ENCODE measurements at regions not wholly inside any gene's neighbourhood (a gene's known extent, or its start where the extent isn't known, plus 50 kb on each side); places are given as distances from the start of the nearest gene placed in this dataset.
"Not testable (repeated sequence)": the region's sequence is repeated elsewhere in the genome, so short reads cannot be mapped to it uniquely, and the experiment has no call there.

DNA sequence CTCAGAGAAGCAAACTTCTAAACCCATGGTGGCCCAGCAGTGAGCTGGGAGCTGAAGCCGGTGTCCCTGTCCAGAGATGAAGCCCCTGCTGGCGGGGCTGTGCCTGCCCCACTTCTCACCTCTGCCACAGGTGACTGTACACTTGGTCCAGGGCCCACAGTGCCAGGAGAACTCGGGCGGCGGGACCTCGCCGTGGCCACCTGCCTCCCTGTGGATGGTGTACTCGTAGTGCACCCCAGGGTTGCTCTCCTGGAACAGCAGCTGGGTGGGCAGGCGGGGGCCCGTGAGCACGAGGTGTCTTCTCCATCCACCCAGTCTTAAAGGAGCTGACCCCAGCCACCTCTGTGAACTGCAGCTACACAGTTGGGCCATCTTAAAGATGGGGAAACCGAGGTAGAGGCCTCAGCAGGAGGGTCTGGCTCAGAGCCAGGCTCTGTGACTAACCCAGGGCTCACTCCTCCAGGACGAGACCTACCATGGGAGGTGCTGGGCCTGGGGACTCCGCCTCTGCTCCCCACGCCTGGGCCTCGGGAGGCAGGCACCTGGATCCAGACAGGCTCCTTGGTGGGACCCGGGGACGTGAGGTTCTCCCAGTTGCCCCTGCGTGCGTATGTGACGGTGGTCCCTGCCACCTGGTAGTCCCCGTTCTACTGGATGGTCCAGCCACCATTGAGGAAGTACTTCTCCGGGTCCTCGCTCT lies 113.1 kb upstream of the AKAP13 start:
- DNase-seq, result not testable (repeated sequence)

DNA sequence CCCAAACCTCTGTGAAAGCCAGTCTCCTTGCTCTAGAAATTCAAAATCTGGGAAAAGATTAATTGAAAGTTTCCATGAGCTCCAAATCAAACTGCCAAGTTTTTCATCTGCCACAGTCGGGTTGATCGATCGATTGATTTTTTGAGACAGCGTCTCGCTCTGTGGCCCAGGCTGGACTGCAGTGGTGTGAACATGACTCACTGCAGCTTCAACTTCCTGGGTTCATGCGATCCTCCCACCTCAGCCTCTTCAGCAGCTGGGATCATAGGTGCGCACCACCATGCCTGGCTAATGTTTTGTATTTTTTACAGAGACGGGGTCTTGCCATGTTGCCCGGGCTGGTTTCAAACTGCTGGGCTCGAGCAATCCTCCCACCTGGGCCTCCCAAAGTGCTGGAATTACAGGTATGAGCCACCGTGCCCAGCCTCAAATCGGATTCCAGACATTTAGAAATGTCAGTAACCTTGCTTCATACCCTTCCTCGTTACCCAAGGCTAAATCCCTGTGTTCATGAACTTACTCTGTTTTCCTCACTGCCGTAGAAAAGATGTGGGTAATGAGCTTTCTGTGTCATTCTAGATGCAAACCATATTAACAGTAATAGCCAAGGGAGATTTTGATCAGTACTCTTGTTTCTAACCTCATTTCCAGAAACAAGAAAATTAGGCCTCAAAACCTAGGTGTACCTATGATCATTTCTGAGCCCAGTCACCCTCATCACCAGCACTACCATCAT lies 105.9 kb upstream of the AKAP13 start:
- DNase-seq, result no peak

DNA sequence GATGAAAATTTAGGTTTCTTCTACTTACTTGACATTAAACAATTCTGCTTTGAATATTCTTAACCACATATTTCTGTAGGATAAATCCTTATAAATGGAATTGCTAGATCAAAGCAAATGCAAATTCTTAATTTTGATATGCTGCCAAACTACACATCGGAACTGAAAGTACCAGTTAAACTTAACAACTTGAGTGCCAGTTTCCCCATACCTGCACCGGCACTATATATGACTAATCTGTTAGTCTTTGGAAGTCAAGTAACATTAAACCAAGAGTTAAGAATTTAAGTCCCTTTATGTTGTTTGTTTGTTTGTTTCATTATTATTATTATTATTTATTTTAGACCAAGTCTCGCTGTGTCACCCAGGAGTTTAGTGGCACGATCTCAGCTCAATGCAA lies 103.9 kb upstream of the AKAP13 start:
- DNase-seq, result no peak

DNA sequence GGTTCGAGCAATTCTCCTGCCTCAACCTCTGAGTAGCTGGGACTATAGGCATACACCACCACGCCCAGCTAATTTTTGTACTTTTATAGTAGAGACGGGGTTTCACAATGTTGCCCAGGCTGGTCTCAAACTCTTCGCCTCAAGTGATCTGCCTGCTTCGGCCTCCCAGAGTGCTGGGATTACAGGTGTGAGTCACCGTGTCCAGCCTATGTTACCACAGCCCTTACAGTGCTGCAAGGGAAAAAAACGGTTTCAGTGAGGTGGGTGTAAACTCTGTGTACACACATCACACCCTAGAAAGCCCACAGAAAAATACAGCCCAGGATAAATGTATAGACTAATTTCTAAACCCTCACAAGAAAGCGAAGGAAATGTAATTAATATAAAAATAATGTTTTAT lies 103.5 kb upstream of the AKAP13 start:
- no peak for DNase-seq

DNA sequence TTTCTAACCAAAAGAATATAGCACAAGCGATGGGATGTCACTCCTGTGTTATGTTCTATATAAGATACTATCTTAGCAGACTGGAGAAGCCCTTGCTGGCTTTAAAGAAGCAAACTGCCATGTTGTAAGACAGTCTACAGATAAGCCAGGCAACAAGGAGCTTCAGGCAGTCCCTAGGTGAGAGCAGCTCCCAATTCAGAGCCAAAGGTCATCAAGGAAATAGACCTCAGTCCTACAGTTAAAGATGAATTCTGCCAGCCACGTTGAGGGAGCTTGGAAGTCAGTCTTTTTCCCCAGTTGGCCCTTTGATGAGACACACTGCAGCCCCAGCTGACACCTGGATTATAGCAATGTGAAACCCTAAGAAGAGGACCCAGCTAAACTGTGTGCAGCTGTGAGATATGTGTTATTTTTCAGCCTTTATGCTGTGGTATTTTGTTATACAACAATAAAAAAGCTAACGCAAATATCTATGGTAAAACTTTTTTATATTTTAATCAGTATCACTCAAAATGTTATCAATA lies 102.5 kb upstream of the AKAP13 start:
- no peak for DNase-seq

DNA sequence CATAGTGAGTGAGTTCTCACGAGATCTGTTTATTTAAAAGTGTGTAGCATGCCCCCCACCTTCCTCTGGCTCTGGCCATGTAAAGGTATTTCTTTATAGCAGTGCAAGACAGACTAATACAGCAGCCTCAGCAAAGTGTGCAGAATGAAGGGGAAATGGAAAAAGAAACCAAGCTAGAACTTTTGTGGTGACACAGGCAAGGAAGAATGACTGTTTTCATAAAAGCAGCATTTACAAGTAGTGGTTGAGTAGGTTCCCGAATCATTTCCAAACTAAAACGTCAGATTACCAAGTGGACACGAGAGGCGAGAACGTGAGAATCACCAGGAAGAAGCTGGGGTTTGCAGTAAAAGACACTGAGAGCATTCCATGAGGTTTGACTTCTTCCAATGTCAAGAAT lies 100.2 kb upstream of the AKAP13 start:
- DNase-seq, result no peak

DNA sequence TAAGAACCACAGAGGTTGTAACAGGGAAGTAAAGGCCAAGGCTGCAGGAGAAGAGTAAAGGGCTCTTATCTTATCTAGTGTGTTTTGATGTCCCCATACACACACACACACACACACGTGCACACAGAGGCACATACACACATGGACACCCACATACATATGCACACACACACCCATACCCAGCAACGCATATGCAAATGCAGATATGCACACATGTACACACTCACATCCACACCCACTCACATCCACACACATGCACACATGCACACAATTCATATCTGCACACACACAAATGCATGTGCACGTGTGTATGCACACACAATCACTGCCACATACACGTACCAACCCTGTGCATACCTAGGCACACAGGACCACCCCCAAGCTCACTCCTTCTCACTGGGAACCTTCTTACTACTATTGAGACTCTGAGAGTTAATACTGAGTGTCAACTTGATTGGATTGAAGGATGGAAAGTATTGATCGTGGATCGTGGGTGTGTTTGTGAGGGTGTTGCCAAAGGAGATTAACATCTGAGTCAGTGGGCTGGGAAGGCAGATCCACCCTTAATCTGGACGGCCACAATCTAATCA lies 99.0 kb upstream of the AKAP13 start:
- no peak for DNase-seq

DNA sequence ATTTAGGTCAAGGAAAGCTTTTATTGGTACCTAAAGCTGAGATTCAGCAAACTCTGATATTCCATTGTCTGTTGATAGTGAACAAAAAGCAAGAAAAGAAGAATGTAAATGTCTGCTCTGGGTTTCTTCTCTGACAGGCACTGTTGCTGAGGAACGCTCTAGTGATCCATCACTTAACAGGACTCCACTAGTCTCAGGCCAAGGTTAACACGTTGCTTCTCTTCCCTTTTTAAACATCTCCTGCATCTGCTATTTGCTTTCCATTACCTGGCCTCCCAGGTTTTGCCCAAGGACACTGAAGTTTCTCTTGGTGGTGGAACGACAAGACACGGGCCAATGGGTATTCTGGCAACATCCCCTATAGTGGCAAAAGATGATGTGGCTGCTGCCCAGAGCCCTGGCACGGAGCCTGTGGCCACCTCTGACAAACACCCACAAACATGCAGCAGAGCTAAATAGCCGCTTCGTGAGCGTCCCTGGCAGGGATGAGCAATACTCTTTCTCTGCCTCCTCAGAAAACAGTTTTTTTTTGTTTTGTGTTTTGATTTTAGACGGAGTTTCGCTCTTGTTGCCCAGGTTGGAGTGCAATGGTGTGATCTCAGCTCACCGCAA lies 97.8 kb upstream of the AKAP13 start:
- DNase-seq, result no peak

DNA sequence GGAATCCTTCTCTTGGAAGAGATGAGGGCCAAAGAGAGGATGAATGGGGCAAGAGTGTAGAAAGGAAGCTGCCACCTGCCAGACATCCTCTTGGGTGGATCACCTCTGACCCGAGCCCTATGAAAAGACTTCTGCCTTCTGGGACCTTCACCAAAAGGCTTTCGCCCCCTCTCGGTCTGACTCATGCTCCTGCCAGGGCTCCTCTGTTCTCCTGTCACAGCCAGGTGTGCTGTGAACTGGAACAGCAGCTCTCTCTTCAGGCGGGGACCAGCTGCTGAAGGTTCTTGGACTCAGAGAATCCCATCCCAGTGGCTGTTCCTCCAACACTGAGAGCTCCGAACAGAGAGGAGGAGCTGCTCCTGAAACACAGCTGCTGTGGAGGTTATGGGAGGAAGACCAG lies 96.6 kb upstream of the AKAP13 start:
- not testable (repeated sequence) for DNase-seq

DNA sequence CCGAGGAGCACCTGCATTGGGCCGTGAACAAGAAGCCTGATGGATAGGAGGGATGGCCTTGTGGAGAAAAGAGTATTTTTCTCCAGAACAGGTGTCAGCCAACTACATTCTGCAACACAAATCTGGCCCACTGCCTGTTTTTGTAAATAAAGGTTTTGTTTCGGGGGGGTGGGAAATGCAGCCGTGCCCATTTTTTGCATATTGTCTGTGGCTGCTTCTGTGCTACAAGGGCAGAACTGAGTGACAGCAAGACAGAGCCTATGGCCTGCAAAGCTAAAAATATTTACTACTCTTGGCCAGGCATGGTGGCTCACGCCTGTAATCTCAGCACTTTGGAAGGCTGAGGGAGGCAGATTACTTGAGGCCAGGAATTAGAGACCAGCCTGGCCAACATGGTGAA lies 95.9 kb upstream of the AKAP13 start:
- no peak for DNase-seq

DNA sequence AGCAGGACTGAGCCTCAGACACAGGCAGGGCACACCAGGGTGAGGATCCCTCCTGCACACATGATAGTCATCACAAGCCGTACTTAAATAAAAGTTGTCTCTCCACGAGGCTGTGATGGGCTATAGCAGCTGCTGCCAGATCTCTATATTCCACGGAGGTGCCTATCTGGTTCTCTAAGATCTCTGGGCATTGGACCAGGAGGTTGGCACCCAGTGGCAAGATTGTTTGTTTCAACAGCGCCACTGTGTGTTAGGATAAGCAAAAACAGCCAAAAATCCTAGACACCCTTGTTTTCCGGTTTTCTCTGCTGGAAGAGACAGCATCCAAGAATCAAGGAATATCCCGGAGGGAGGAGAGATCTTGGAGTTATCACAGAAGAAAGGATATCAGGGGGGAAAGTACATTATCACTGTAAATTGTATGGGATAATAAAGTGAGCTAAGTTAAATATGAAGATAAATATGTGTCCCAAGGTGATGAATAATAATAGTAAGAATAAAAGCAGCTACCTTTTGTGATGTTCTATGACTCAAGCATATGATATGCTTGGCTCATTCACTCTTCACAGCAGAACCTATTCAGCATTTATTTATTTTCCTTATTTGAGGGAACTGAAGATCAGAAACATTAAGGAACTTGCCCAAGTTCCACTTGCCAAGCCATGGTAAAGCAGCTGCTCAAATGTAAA lies 90.6 kb upstream of the AKAP13 start:
- DNase-seq, result peak; percentile 12

DNA sequence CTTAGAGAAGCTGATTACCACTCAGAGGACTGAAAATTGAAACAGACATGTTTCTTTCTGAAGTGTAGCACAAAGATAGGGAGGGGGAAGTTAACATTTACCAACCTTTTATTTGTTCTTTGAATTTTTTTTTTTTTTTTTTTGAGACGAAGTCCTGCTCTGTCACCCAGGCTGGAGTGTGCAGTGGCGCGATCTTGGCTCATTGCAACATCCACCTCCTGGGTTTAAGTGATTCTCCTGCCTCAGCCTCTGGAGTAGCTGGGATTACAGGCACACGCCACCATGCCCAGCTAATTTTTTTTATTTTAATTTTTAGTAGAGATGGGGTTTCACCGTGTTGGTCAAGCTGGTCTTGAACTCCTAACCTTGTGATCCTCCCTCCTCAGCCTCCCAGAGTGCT lies 87.8 kb upstream of the AKAP13 start:
- not testable (repeated sequence) for DNase-seq

DNA sequence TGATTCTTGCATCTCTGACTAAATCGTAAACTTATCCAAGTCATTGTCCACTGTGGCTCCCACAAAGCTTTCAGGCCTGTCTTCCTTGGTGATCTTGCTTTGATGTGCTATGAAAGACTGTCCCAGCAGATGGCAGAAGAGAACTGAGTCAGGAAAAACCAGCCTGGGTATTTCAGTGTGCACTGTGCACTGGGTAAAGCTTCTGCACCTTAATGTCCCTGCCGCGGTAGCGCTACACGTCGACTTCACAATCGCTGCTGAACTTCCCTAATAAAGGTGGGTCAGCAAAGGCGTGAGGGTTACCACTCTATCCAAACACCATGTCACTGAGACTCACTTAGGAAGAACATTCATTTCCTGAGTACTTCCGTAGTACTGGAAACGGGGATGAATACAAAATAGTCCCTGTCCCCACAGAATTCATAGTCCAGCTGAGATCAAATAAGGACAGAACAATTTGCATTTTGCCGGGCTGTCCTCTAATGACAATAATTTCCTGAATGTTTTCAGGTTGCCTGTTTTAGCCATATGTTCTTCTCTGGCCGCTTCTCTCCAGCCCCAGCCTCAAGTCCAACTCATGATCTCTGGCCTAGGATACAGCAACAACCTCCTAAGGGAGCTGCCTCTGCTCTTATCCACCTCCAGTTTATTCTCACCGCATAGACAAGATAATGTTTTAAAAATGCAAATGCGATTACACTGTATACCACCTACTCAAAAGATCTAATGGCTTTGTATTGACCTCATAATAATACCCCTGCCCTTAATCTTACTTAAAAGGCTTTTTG lies 83.6 kb upstream of the AKAP13 start:
- peak; percentile 79 for DNase-seq

DNA sequence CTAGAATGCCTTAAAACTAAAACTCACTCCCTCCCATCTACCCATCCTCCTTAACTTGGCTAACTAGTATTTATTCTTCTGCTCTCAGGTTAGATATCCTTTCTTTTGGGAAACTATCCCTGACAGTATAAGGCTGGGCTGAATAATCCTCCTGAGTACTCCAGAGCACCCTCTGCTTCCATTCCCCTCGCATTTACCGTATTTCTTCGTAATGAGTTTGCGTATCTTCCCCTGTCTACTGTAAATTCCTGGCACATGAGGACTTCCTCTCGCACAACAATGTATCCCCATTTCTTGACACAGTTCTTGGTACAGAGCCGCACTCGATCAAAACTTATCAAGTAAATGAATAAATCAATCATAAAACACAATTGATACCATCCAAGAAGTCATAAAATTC lies 82.9 kb upstream of the AKAP13 start:
- no peak for DNase-seq

DNA sequence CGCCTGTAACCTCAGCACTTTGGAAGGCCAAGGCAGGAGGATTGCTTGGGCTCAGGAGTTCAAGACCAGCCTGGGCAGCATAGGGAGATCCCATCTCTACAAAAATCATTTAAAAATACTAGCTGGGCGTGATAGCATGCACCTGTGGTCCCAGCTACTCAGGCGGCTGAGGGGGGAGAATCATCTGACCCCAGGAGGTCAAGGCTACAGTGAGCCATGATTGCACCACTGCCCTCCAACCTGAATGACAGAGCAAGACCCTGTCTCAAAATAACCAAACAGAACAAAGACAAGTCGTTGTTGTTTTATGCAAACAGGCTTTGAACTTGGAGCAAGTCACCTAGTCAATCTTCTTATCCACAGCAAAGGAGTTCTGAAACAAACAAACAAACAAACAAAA lies 82.0 kb upstream of the AKAP13 start:
- DNase-seq, result no peak

DNA sequence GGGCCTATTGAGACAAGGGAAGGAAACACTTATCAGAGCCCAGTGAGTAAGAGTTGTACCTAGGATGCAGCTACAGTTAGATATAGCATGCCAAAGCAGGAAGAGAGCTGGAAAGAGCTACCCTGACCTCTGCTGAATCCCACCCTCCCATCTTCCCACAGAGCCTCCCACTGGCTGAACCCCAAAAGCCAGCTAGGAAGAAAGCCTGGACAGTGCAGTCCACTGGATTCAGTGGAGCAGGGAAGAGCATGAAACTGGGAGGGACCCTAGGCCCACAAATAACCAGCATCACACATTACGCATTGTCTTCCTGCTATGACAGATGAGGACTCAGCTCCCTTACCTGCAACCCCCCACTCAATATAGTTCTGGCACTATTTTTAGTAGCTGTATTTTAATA lies 81.5 kb upstream of the AKAP13 start:
- no peak for DNase-seq

DNA sequence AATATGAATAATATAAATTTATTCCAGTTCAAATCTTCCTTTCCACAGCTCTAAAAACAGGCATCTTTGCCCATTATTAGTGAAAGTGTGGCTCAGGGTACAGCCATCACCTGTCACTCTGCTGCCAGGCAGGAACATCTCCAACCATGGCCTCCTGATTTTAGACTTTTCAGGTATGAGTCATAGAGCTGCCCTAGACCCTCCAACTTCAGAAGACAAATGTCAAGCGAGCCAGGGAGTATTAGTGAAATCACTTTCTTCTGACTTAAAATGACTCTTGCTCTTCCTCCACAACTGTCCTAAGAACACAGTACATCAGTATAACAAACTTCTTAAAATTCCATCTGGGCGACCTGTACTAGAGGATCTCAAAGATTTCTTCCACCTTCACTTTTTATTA lies 78.1 kb upstream of the AKAP13 start:
- DNase-seq, result no peak

DNA sequence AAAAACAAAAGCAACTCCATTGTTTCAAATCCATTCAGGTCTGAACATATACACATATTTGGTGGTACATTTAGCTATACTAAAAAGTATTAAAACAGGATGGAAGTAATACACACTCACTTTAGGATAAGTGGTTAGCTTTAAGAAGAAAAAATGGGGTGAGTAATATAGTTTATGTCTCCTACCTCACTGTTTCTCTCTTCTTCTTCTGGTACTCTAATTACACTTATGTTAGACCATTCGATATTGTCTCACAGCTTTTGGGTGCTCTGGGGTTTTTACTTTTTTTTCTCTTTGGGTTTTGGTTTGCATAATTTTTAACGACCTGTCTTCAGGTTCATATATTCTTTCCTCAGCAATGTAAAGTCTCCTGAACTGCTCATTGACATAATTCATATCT lies 75.4 kb upstream of the AKAP13 start:
- no peak for DNase-seq

DNA sequence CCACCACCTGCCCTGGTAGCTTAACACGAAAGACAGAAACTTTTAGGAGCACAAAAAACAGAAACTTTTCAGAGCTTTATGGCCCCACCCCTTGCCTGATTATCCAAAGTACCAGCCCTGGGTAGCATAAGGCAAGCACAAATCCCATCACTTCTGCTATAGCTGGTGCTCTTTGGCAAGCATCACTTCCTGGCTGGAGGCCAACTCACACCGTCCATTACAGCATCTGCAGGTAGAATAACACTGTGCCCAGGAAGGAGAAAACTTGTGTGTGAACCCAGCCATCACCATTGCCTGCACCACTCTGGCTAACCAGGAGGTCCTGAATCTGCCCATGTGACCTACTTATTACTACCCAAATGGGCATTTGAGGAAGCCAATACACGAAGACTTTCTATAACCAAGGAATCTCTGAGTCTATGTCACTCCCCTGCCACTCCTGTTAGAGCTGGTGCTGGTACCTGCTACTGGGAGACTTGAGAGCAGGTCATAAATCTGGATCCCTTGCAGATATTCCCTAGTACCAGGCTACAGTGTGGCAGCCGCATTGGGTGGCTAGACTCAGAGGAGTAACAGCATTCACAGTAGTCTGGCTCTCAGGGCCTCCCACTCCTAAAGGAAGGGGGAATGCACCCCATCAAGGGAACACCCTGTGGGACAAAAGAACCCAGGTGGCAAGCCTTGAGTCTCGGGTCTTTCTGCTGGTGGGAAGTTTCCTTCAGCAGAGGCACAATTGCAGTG lies 73.3 kb upstream of the AKAP13 start:
- DNase-seq, result no peak

DNA sequence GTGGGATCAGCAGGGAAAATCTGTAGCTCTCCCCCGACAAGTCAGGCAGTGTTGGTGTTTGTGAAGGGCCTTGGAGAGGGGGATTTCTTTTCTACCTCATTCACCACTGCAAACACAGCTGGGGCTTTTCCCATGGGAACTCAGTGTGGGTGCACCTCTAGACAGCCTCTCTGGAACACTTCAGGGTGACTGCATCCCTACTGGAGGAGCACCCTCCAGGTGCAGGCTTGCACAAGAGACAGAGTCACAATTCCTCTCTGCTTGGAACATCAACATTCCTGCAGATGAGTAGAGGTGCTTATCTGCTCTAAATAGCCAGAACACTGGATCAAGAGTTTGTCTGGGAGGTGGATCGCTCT lies 72.7 kb upstream of the AKAP13 start:
- no peak for DNase-seq

DNA sequence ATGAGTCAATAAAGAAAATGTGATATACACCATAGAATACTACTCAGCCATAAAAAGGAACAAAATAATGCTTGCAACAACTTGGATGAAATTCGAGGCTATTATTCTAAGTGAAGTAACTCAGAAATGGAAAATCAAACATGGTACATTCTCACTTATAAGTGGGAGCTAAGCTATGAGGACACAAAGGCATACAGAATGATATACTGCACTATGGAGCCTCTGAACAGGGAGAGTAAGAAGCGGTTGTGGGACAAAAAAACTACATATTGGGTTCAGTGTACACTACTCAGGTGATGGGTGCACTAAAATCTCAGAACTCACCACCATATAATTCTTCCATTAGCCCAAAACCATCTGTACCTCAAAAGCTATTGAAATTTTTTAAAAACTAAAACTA lies 68.8 kb upstream of the AKAP13 start:
- no peak for DNase-seq

DNA sequence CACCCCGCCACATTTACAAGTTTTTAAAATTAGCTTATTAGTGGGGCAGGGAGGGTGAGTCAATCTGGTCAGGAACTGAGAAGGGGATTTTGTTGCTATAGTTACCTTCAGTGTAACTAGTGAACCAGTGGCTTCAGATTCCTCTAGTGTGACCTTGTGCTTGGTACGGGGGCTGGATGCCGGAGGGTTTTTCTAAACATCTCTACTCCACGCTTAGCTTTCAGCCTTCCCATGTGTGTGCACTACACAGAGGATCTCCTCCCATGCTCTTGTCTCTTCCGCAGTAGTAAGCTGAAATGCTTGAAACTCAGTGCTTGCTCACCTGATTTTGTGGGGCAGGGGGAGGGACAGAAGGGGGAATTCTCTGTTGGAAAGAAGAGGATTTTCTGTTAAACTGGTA lies 67.9 kb upstream of the AKAP13 start:
- DNase-seq, result peak; percentile 61
